ENCODE measurements at regions not wholly inside any gene's neighbourhood (a gene's known extent, or its start where the extent isn't known, plus 50 kb on each side); places are given as distances from the start of the nearest gene placed in this dataset.

- DNase-seq (ENCODE audit: low spot score) (no peak), ATAC-seq (ENCODE audit: low read depth) (no peak)
- Histone ChIP-seq H3K4me3 (ENCODE audit: severe bottlenecking) (no peak overlapping the region), H3K4me1 (ENCODE audit: insufficient read depth, poor library complexity, severe bottlenecking) (no peaks in the 10 kb centered on the region), H3K36me3 (ENCODE audit: low read depth) (no peaks in the 10 kb centered on the region), H3K27ac (ENCODE audit: poor library complexity, severe bottlenecking) (no peak overlapping the region), H3K9me3 (ENCODE audit: severe bottlenecking) (no peaks in the 10 kb centered on the region), H3K27me3 (ENCODE audit: insufficient read depth, poor library complexity, severe bottlenecking) (peaks cover 3% of the 10 kb centered on the region)
- no peak for TF ChIP-seq CTCF (IDR thresholded peaks at IDR 0.05; ENCODE audit: poor library complexity, severe bottlenecking)
These were observed 484.7 kb downstream of the ELAVL2 start for GRCh38 chr9:23341346-23341745.

GRCh38 chr9:23342291-23342690, 483.7 kb downstream of the ELAVL2 start:
- Histone ChIP-seq H3K9me3 (ENCODE audit: severe bottlenecking) (no peaks in the 10 kb centered on the region), H3K27ac (ENCODE audit: poor library complexity, severe bottlenecking) (no peak overlapping the region), H3K4me3 (ENCODE audit: severe bottlenecking) (no peak overlapping the region), H3K4me1 (ENCODE audit: insufficient read depth, poor library complexity, severe bottlenecking) (no peaks in the 10 kb centered on the region), H3K36me3 (ENCODE audit: low read depth) (no peaks in the 10 kb centered on the region), H3K27me3 (ENCODE audit: insufficient read depth, poor library complexity, severe bottlenecking) (peaks cover 3% of the 10 kb centered on the region)
- DNase-seq (ENCODE audit: low spot score) (no peak), ATAC-seq (ENCODE audit: low read depth) (peak; percentile 70)
- TF ChIP-seq CTCF (IDR thresholded peaks at IDR 0.05; ENCODE audit: poor library complexity, severe bottlenecking) = no peak

GRCh38 chr9:23343226-23343625, 482.8 kb downstream of the ELAVL2 start:
- Histone ChIP-seq H3K4me3 (ENCODE audit: severe bottlenecking) (no peak overlapping the region), H3K9me3 (ENCODE audit: severe bottlenecking) (no peaks in the 10 kb centered on the region), H3K4me1 (ENCODE audit: insufficient read depth, poor library complexity, severe bottlenecking) (no peaks in the 10 kb centered on the region), H3K36me3 (ENCODE audit: low read depth) (no peaks in the 10 kb centered on the region), H3K27me3 (ENCODE audit: insufficient read depth, poor library complexity, severe bottlenecking) (peaks cover 3% of the 10 kb centered on the region), H3K27ac (ENCODE audit: poor library complexity, severe bottlenecking) (no peak overlapping the region)
- ATAC-seq (ENCODE audit: low read depth) (no peak), DNase-seq (ENCODE audit: low spot score) (no peak)
- TF ChIP-seq CTCF (IDR thresholded peaks at IDR 0.05; ENCODE audit: poor library complexity, severe bottlenecking) = no peak

GRCh38 chr9:23361096-23361495, 464.9 kb downstream of the ELAVL2 start:
- DNase-seq (ENCODE audit: low spot score) (no peak), ATAC-seq (ENCODE audit: low read depth) (no peak)
- no peaks in the 10 kb centered on the region for H3K4me1 ChIP-seq (ENCODE audit: insufficient read depth, poor library complexity, severe bottlenecking)
- no peaks in the 10 kb centered on the region for H3K36me3 ChIP-seq (ENCODE audit: low read depth)
- H3K27ac ChIP-seq (ENCODE audit: poor library complexity, severe bottlenecking) = no peak overlapping the region
- H3K27me3 ChIP-seq (ENCODE audit: insufficient read depth, poor library complexity, severe bottlenecking) = no peaks in the 10 kb centered on the region
- H3K9me3 ChIP-seq (ENCODE audit: severe bottlenecking) = no peaks in the 10 kb centered on the region
- H3K4me3 ChIP-seq (ENCODE audit: severe bottlenecking) = no peak overlapping the region
- no peak for TF ChIP-seq CTCF (IDR thresholded peaks at IDR 0.05; ENCODE audit: poor library complexity, severe bottlenecking)

- Histone ChIP-seq H3K27me3 (ENCODE audit: insufficient read depth, poor library complexity, severe bottlenecking) (no peaks in the 10 kb centered on the region), H3K4me3 (ENCODE audit: severe bottlenecking) (no peak overlapping the region), H3K4me1 (ENCODE audit: insufficient read depth, poor library complexity, severe bottlenecking) (no peaks in the 10 kb centered on the region), H3K9me3 (ENCODE audit: severe bottlenecking) (no peaks in the 10 kb centered on the region), H3K36me3 (ENCODE audit: low read depth) (no peaks in the 10 kb centered on the region), H3K27ac (ENCODE audit: poor library complexity, severe bottlenecking) (no peak overlapping the region)
- DNase-seq (ENCODE audit: low spot score) (no peak), ATAC-seq (ENCODE audit: low read depth) (no peak)
- TF ChIP-seq CTCF (IDR thresholded peaks at IDR 0.05; ENCODE audit: poor library complexity, severe bottlenecking) = no peak
These were observed 453.3 kb downstream of the ELAVL2 start for GRCh38 chr9:23372703-23373102.

Measured in RWPE2 (cell line).